Right atrium auricular region (tissue), 2 donors: ENCODE measurements at regions not wholly inside any gene's neighbourhood (a gene's known extent, or its start where the extent isn't known, plus 50 kb on each side); places are given as distances from the start of the nearest gene placed in this dataset.

Experiments
- DNase-seq: peaks from one replicate; pipeline ENCODE4 v3.0.0-alpha.2; 2019; ENCODE audit warnings: low spot score
- H3K27ac ChIP-seq, 2 donors: fragments of 200-600 bp; sonication (generic); 1 replicate in 1 of 2; 2 replicates in 1 of 2; pipeline ENCODE4 v1.5.1; 2016 to 2019
- H3K27me3 ChIP-seq, 2 donors: fragments of 200-600 bp; sonication (generic); one replicate each; pipeline versions ENCODE4 v1.5.1 to v1.6.0; 2017 to 2019
- H3K36me3 ChIP-seq: fragments of 200-600 bp; sonication (generic); one replicate; pipeline ENCODE4 v1.5.1; 2016
- H3K4me1 ChIP-seq, 2 donors: fragments of 200-600 bp; sonication (generic); one replicate each; pipeline versions ENCODE4 v1.5.1 to v1.6.0; 2017 to 2019
- H3K4me3 ChIP-seq, 2 donors: fragments of 200-600 bp; sonication (generic); 1 replicate in 1 of 2; 2 replicates in 1 of 2; pipeline ENCODE4 v1.5.1; 2017 to 2019; ENCODE audit warnings: mild to moderate bottlenecking in 1 of 2, moderate library complexity in 1 of 2
- H3K9me3 ChIP-seq, 2 donors: fragments of 200-600 bp; sonication (generic); one replicate each; pipeline ENCODE4 v1.5.1; 2019
- CTCF ChIP-seq, 2 donors: fragments of 200-600 bp; sonication (generic); IDR thresholded peaks; one replicate each; pipeline ENCODE4 v1.5.1; 2019; ENCODE audit warnings: antibody characterized with exemption in 2 of 2

GRCh38 chr1:118370861-118371260 is 185.8 kb upstream of the SPAG17 start:
- Histone ChIP-seq H3K27ac (no peak overlapping the region), H3K4me3 (no peak overlapping the region), H3K36me3 (no peaks in the 10 kb centered on the region), H3K9me3 (peaks cover 6 to 55% of the 10 kb centered on the region in 2 donors), H3K4me1 (no peaks in the 10 kb centered on the region), H3K27me3 (no peaks in the 10 kb centered on the region)
- no peak for TF ChIP-seq CTCF (IDR thresholded peaks at IDR 0.05)
- no peak for DNase-seq

- no peak for DNase-seq
- Histone ChIP-seq H3K4me1 (no peaks in the 10 kb centered on the region), H3K27ac (no peak overlapping the region), H3K36me3 (no peaks in the 10 kb centered on the region), H3K27me3 (no peaks in the 10 kb centered on the region), H3K4me3 (no peak overlapping the region), H3K9me3 (peaks cover 5 to 66% of the 10 kb centered on the region in 2 donors)
- no peak for TF ChIP-seq CTCF (IDR thresholded peaks at IDR 0.05)
These were observed 181.3 kb upstream of the SPAG17 start for GRCh38 chr1:118366286-118366685.

- H3K27me3 ChIP-seq, result no peaks in the 10 kb centered on the region
- no peaks in the 10 kb centered on the region for H3K4me1 ChIP-seq
- DNase-seq, result no peak
- H3K4me3 ChIP-seq, result no peak overlapping the region
- TF ChIP-seq CTCF (IDR thresholded peaks at IDR 0.05), result no peak
- H3K9me3 ChIP-seq, result peaks cover 0 to 53% of the 10 kb centered on the region in 2 donors
- H3K27ac ChIP-seq, result no peak overlapping the region
- no peaks in the 10 kb centered on the region for H3K36me3 ChIP-seq
These were observed 179.9 kb upstream of the SPAG17 start for GRCh38 chr1:118364882-118365281.

- Histone ChIP-seq H3K4me1 (no peaks in the 10 kb centered on the region), H3K9me3 (peaks cover 0 to 46% of the 10 kb centered on the region in 2 donors), H3K27ac (no peak overlapping the region), H3K36me3 (no peaks in the 10 kb centered on the region), H3K27me3 (no peaks in the 10 kb centered on the region), H3K4me3 (no peak overlapping the region)
- no peak for DNase-seq
- TF ChIP-seq CTCF (IDR thresholded peaks at IDR 0.05), result no peak
These were observed 178.4 kb upstream of the SPAG17 start for GRCh38 chr1:118363396-118363795.

- Histone ChIP-seq H3K4me1 (no peaks in the 10 kb centered on the region), H3K27me3 (no peaks in the 10 kb centered on the region), H3K9me3 (peaks cover 0 to 52% of the 10 kb centered on the region in 2 donors), H3K4me3 (no peak overlapping the region), H3K27ac (no peak overlapping the region), H3K36me3 (no peaks in the 10 kb centered on the region)
- DNase-seq, result no peak
- TF ChIP-seq CTCF (IDR thresholded peaks at IDR 0.05), result no peak
These were observed 175.8 kb upstream of the SPAG17 start for GRCh38 chr1:118360817-118361216.

GRCh38 chr1:118346936-118347335 is 161.9 kb upstream of the SPAG17 start:
- H3K36me3 ChIP-seq, result no peaks in the 10 kb centered on the region
- no peaks in the 10 kb centered on the region for H3K27me3 ChIP-seq
- H3K9me3 ChIP-seq, result no peaks in the 10 kb centered on the region
- TF ChIP-seq CTCF (IDR thresholded peaks at IDR 0.05), result no peak
- no peak for DNase-seq
- no peak overlapping the region for H3K27ac ChIP-seq
- no peaks in the 10 kb centered on the region for H3K4me1 ChIP-seq
- H3K4me3 ChIP-seq, result no peak overlapping the region
